H1 (cell line): ENCODE measurements at regions not wholly inside any gene's neighbourhood (a gene's known extent, or its start where the extent isn't known, plus 50 kb on each side); places are given as distances from the start of the nearest gene placed in this dataset.

Source experiments
- CTCF ChIA-PET: fragments of 300-600 bp; sonication (Branson Sonifier 250); formaldehyde crosslinking; loops from one replicate; lab custom pipeline; 2021; ENCODE audit not compliant: partially characterized antibody; lab: Charles Lee
- POLR2A ChIA-PET: fragments of 300-600 bp; sonication (Branson Sonifier 250); formaldehyde crosslinking; loops from one replicate; lab custom pipeline; 2021; ENCODE audit warnings: inconsistent platforms; ENCODE audit not compliant: partially characterized antibody; lab: Charles Lee
- DNase-seq, 2 experiments: peaks; one replicate each; pipeline versions ENCODE4 v3.0.0 to v3.0.0-alpha.2; 2010 to 2022; ENCODE audit warnings: low spot score in 2 of 2, low read depth in 1 of 2, mixed read lengths in 1 of 2
- FAIRE-seq: peaks from 2 replicates; lab custom pipeline; 2011; peaks lifted over from hg19 to GRCh38; lab: Jason Lieb, UNC
- H2AFZ ChIP-seq: 2 replicates; pipeline ENCODE4 v1.8.1; 2012; ENCODE audit warnings: low read length, inconsistent platforms
- H2AK5ac ChIP-seq: 2 replicates; pipeline ENCODE4 v1.6.1; 2013; ENCODE audit warnings: low read depth, low read length
- H2BK120ac ChIP-seq: replicated peaks from 2 replicates; pipeline ENCODE3; 2013; ENCODE audit warnings: low read depth, low read length, inconsistent platforms
- H2BK12ac ChIP-seq: 2 replicates; pipeline ENCODE4 v1.6.1; 2013; ENCODE audit warnings: low read depth, low read length
- H2BK15ac ChIP-seq: 2 replicates; pipeline ENCODE4 v1.6.1; 2013; ENCODE audit warnings: low read length
- H2BK20ac ChIP-seq: 2 replicates; pipeline ENCODE4 v1.6.1; 2013; ENCODE audit warnings: low read length
- H2BK5ac ChIP-seq: 2 replicates; pipeline ENCODE4 v1.6.1; 2013; ENCODE audit warnings: low read depth, low read length
- H3K14ac ChIP-seq: 2 replicates; pipeline ENCODE4 v1.6.1; 2013; ENCODE audit warnings: inconsistent platforms; ENCODE audit not compliant: insufficient read length
- H3K18ac ChIP-seq: 2 replicates; pipeline ENCODE4 v1.6.1; 2013; ENCODE audit warnings: low read length; ENCODE audit errors: extremely low read depth
- H3K23ac ChIP-seq: 2 replicates; pipeline ENCODE4 v1.6.1; 2013; ENCODE audit warnings: inconsistent platforms; ENCODE audit not compliant: insufficient read length
- H3K23me2 ChIP-seq: 2 replicates; pipeline ENCODE4 v1.6.1; 2013; ENCODE audit warnings: low read depth, low read length
- H3K27ac ChIP-seq: 2 replicates; pipeline ENCODE4 v1.6.1; 2011; ENCODE audit warnings: low read depth, low read length, inconsistent platforms
- H3K27me3 ChIP-seq, 4 experiments: replicated peaks in 1 of 4; 1 replicate in 1 of 4; 2 replicates in 3 of 4; pipeline versions ENCODE4 v1.6.1 to v1.8.1; 2011 to 2013; ENCODE audit warnings: low read length in 3 of 4, mild to moderate bottlenecking in 3 of 4, inconsistent platforms in 2 of 4, mixed read lengths in 2 of 4, moderate library complexity in 1 of 4; ENCODE audit not compliant: control insufficient read depth in 3 of 4, insufficient read depth in 3 of 4; ENCODE audit errors: extremely low read depth in 1 of 4
- H3K36me3 ChIP-seq, 4 experiments: 2 replicates each; pipeline versions ENCODE4 v1.6.1 to v1.8.1; 2011 to 2013; ENCODE audit warnings: mild to moderate bottlenecking in 4 of 4, low read length in 3 of 4, moderate library complexity in 2 of 4, control low read depth in 1 of 4, inconsistent platforms in 1 of 4; ENCODE audit not compliant: insufficient read depth in 4 of 4, control insufficient read depth in 2 of 4
- H3K4ac ChIP-seq: replicated peaks from 2 replicates; pipeline ENCODE3; 2013; ENCODE audit warnings: low read length, low read depth, mixed read lengths, inconsistent platforms; ENCODE audit not compliant: insufficient read length
- H3K4me1 ChIP-seq, 4 experiments: replicated peaks in 1 of 4; 1 replicate in 1 of 4; 2 replicates in 3 of 4; pipeline versions ENCODE4 v1.6.1 to v1.8.1; 2011 to 2013; ENCODE audit warnings: low read length in 3 of 4, inconsistent platforms in 2 of 4, mixed read lengths in 1 of 4; ENCODE audit not compliant: insufficient read depth in 4 of 4, control insufficient read depth in 3 of 4
- H3K4me2 ChIP-seq, 2 experiments: 2 replicates each; pipeline versions ENCODE4 v1.6.1 to v1.8.1; 2011 to 2013; ENCODE audit warnings: low read depth in 2 of 2, low read length in 2 of 2, control low read depth in 1 of 2, inconsistent platforms in 1 of 2, mild to moderate bottlenecking in 1 of 2; ENCODE audit not compliant: insufficient read depth in 1 of 2
- H3K4me3 ChIP-seq, 4 experiments: fragments of 200-600, 300-600 bp in 1 of 4; sonication (generic), shearing (Covaris generic), sonication (Bioruptor Twin) in 1 of 4; 2 replicates each; pipeline versions ENCODE4 v1.5.1 to v1.8.1; 2011 to 2016; ENCODE audit warnings: low read length in 4 of 4, low read depth in 3 of 4, control low read depth in 2 of 4, inconsistent platforms in 2 of 4, mild to moderate bottlenecking in 2 of 4, mixed read lengths in 1 of 4, moderate library complexity in 1 of 4; ENCODE audit not compliant: insufficient read depth in 2 of 4; ENCODE audit errors: extremely low read depth in 1 of 4
- H3K56ac ChIP-seq: replicated peaks from 2 replicates; pipeline ENCODE3; 2013; ENCODE audit warnings: low read depth, mild to moderate bottlenecking, mixed read lengths, low read length, inconsistent platforms; ENCODE audit not compliant: insufficient read length
- H3K79me1 ChIP-seq: 2 replicates; pipeline ENCODE4 v1.6.1; 2013; ENCODE audit warnings: low read depth, low read length, control low read depth
- H3K79me2 ChIP-seq, 2 experiments: 2 replicates each; pipeline versions ENCODE4 v1.6.1 to v1.8.1; 2012 to 2013; ENCODE audit warnings: low read length in 2 of 2, mild to moderate bottlenecking in 2 of 2, inconsistent platforms in 1 of 2; ENCODE audit not compliant: insufficient read depth in 2 of 2, control insufficient read depth in 1 of 2
- H3K9ac ChIP-seq, 4 experiments: replicated peaks in 1 of 4; 1 replicate in 1 of 4; 2 replicates in 3 of 4; pipeline versions ENCODE4 v1.6.1 to v1.8.1; 2011 to 2013; ENCODE audit warnings: low read depth in 3 of 4, low read length in 3 of 4, control low read depth in 2 of 4, mild to moderate bottlenecking in 2 of 4, moderate library complexity in 2 of 4, inconsistent platforms in 1 of 4; ENCODE audit errors: extremely low read depth in 1 of 4
- H3K9me3 ChIP-seq, 2 experiments: 2 replicates each; pipeline versions ENCODE4 v1.6.1 to v1.8.1; 2012 to 2013; ENCODE audit warnings: mild to moderate bottlenecking in 2 of 2, moderate library complexity in 2 of 2, control low read depth in 1 of 2, inconsistent platforms in 1 of 2, low read depth in 1 of 2, low read length in 1 of 2, mixed read lengths in 1 of 2; ENCODE audit not compliant: insufficient read depth in 2 of 2
- H4K20me1 ChIP-seq, 2 experiments: replicated peaks in 1 of 2; 2 replicates each; pipeline versions ENCODE3 to v1.8.1; 2011 to 2013; ENCODE audit warnings: inconsistent platforms in 2 of 2, low read length in 2 of 2, mild to moderate bottlenecking in 1 of 2; ENCODE audit not compliant: insufficient read depth in 2 of 2, control insufficient read depth in 1 of 2
- H4K5ac ChIP-seq: 2 replicates; pipeline ENCODE4 v1.6.1; 2013; ENCODE audit warnings: low read length, low read depth, mixed read lengths, inconsistent platforms; ENCODE audit not compliant: insufficient read length
- H4K8ac ChIP-seq: 2 replicates; pipeline ENCODE4 v1.8.0; 2013; ENCODE audit warnings: mild to moderate bottlenecking, moderate library complexity, low read length, inconsistent platforms; ENCODE audit not compliant: insufficient read depth; ENCODE audit errors: extremely low read depth
- H4K91ac ChIP-seq: replicated peaks from 2 replicates; pipeline ENCODE3; 2013; ENCODE audit warnings: low read length, mixed read lengths, inconsistent platforms; ENCODE audit not compliant: insufficient read length
- CBX8 ChIP-seq: fragments of 300-800, 300-1000 bp; sonication (generic); IDR thresholded peaks from 2 replicates; pipeline ENCODE4 v1.7.1; 2016; ENCODE audit warnings: low read depth, low read length, borderline replicate concordance
- FOSL1 ChIP-seq: IDR thresholded peaks from 2 replicates; pipeline ENCODE4 v1.6.1; 2011; ENCODE audit warnings: mild to moderate bottlenecking, low read depth, low read length, moderate library complexity; ENCODE audit not compliant: insufficient read depth
- GABPA ChIP-seq: IDR thresholded peaks from 2 replicates; pipeline ENCODE4 v1.6.1; 2011; ENCODE audit warnings: mild to moderate bottlenecking, low read length, moderate library complexity, borderline replicate concordance; ENCODE audit not compliant: insufficient read depth
- NRF1 ChIP-seq: IDR thresholded peaks from 2 replicates; pipeline ENCODE4 v1.6.1; 2011; ENCODE audit warnings: mild to moderate bottlenecking, low read depth, low read length, improper control_type of control experiment
- POLR2A ChIP-seq, 2 experiments: IDR thresholded peaks; 1 replicate in 1 of 2; 2 replicates in 1 of 2; pipeline ENCODE4 v1.6.1; 2011; ENCODE audit warnings: low read depth in 2 of 2, low read length in 2 of 2, mild to moderate bottlenecking in 2 of 2; ENCODE audit errors: control extremely low read depth in 1 of 2
- POLR2AphosphoS5 ChIP-seq: IDR thresholded peaks from 2 replicates; pipeline ENCODE4 v1.6.1; 2011; ENCODE audit warnings: low read depth, low read length
- RAD21 ChIP-seq, 2 experiments: IDR thresholded peaks in 1 of 2; conservative IDR thresholded peaks in 1 of 2; 2 replicates each; pipeline ENCODE4 v1.6.1; 2011; ENCODE audit warnings: low read depth in 2 of 2, low read length in 2 of 2, improper control_type of control experiment in 1 of 2, inconsistent platforms in 1 of 2, mild to moderate bottlenecking in 1 of 2, moderate library complexity in 1 of 2
- SAP30 ChIP-seq: fragments of 300-600 bp; sonication (generic); IDR thresholded peaks from 2 replicates; pipeline ENCODE4 v1.7.1; 2012; ENCODE audit warnings: low read length, moderate library complexity, mild to moderate bottlenecking, inconsistent platforms; ENCODE audit not compliant: insufficient read depth, insufficient replicate concordance
- SIN3A ChIP-seq, 2 experiments: IDR thresholded peaks in 1 of 2; conservative IDR thresholded peaks in 1 of 2; 2 replicates each; pipeline ENCODE4 v1.6.1; 2011 to 2012; ENCODE audit warnings: low read length in 2 of 2, improper control_type of control experiment in 1 of 2, low read depth in 1 of 2, mild to moderate bottlenecking in 1 of 2
- TCF12 ChIP-seq: IDR thresholded peaks from 2 replicates; pipeline ENCODE4 v1.6.1; 2011; ENCODE audit warnings: low read depth, mild to moderate bottlenecking, low read length
- USF2 ChIP-seq: IDR thresholded peaks from 2 replicates; pipeline ENCODE4 v1.6.1; 2011; ENCODE audit warnings: low read length, improper control_type of control experiment
- YY1 ChIP-seq: IDR thresholded peaks from 2 replicates; pipeline ENCODE4 v1.6.1; 2011; ENCODE audit warnings: low read depth, mild to moderate bottlenecking, low read length
- WGBS, 2 experiments: shearing (Covaris generic) in 1 of 2; methylation state at CpG; one replicate each; pipeline versions ENCODE4 v1.1.6 to v1.1.7; 2013 to 2015; ENCODE audit warnings: low lambda C conversion rate in 2 of 2, mixed read lengths in 2 of 2, inconsistent platforms in 1 of 2, low coverage in 1 of 2, missing lambda C conversion rate in 1 of 2; ENCODE audit not compliant: insufficient replicate concordance in 2 of 2, insufficient coverage in 1 of 2, insufficient read length in 1 of 2; ENCODE audit errors: extremely low coverage in 1 of 2, missing lambda C conversion rate in 1 of 2; 5-methylcytosine and 5-hydroxymethylcytosine counted together

GRCh38 chr11:21774212-21774611 is 418.7 kb upstream of the ANO5 start:
- Histone ChIP-seq H2BK120ac (no peak overlapping the region), H2AK5ac (no peak overlapping the region), H4K5ac (no peak overlapping the region), H3K4me1 (no peaks in the 10 kb centered on the region), H2BK20ac (no peak overlapping the region), H3K27me3 (no peaks in the 10 kb centered on the region), H3K18ac (no peak overlapping the region), H3K36me3 (no peaks in the 10 kb centered on the region), H3K56ac (no peak overlapping the region), H3K23me2 (no peaks in the 10 kb centered on the region), H3K4me2 (no peak overlapping the region), H3K4me3 (no peak overlapping the region), H3K27ac (no peak overlapping the region), H2BK15ac (no peak overlapping the region), H4K8ac (no peak overlapping the region), H2BK12ac (no peak overlapping the region), H3K79me1 (no peaks in the 10 kb centered on the region), H4K91ac (no peak overlapping the region), H3K14ac (no peak overlapping the region), H3K79me2 (no peaks in the 10 kb centered on the region), H3K4ac (no peak overlapping the region), H4K20me1 (no peaks in the 10 kb centered on the region), H3K9ac (no peak overlapping the region), H2BK5ac (no peak overlapping the region), H3K9me3 (no peaks in the 10 kb centered on the region), H2AFZ (no peak overlapping the region), H3K23ac (no peak overlapping the region)
- WGBS, 2 experiments, result 85% methylated on average over 2 of the region's 2 CpGs; no CpG with 5 or more reads in 1 of the 2 experiments
- POLR2A ChIA-PET, result no interaction called here
- no peak for DNase-seq
- no peak for FAIRE-seq
- CTCF ChIA-PET, result no interaction called here
- no peak for TF ChIP-seq POLR2A (IDR thresholded peaks at IDR 0.05; ENCODE audit: control extremely low read depth in 1 of 2, low read depth in 2 of 2, low read length in 2 of 2)
- TF ChIP-seq NRF1, result no peak
- no peak for TF ChIP-seq GABPA
- TF ChIP-seq CBX8, result no peak
- no peak for TF ChIP-seq FOSL1
- TF ChIP-seq USF2, result no peak
- TF ChIP-seq TCF12, result no peak
- no peak for TF ChIP-seq YY1
- TF ChIP-seq POLR2AphosphoS5, result no peak
- no peak for TF ChIP-seq SAP30
- no peak for TF ChIP-seq RAD21 (IDR thresholded peaks at IDR 0.05 in 1 of 2, conservative IDR thresholded peaks at IDR 0.05 in 1 of 2; ENCODE audit: low read depth in 2 of 2, low read length in 2 of 2)
- no peak for TF ChIP-seq SIN3A (conservative IDR thresholded peaks at IDR 0.05 in 1 of 2, IDR thresholded peaks at IDR 0.05 in 1 of 2; ENCODE audit: low read depth in 1 of 2, low read length in 2 of 2)
